CD4-positive, alpha-beta T cell (primary cell): ENCODE measurements at regions not wholly inside any gene's neighbourhood (a gene's known extent, or its start where the extent isn't known, plus 50 kb on each side); places are given as distances from the start of the nearest gene placed in this dataset.

Source experiments
- ATAC-seq: fragments of 200-7000 bp; cut with Tn5 transposase; one replicate; pipeline ENCODE4 v1.10.0; 2022; ENCODE audit warnings: mild to moderate bottlenecking; ENCODE audit not compliant: poor library complexity
- CTCF ChIA-PET: fragments of 350-600 bp; sonication (Branson Sonifier 250); formaldehyde crosslinking; loops from one replicate; lab custom pipeline; 2021; ENCODE audit warnings: antibody characterized with exemption, inconsistent platforms; lab: Charles Lee
- POLR2A ChIA-PET: fragments of 350-600 bp; sonication (Branson Sonifier 250); formaldehyde crosslinking; loops from one replicate; lab custom pipeline; 2021; ENCODE audit warnings: antibody characterized with exemption, inconsistent platforms; lab: Charles Lee
- DNase-seq, 14 experiments: peaks; one replicate each; pipeline ENCODE4 v3.0.0-alpha.2; 2013 to 2020; ENCODE audit warnings: mixed read lengths in 2 of 14
- H3K27ac ChIP-seq, 2 donors: one replicate each; pipeline versions ENCODE4 v1.5.1 to v1.7.0; 2013; ENCODE audit warnings: low read length in 2 of 2, low read depth in 1 of 2, mild to moderate bottlenecking in 1 of 2
- H3K27me3 ChIP-seq, 2 experiments: 1 replicate in 1 of 2; 2 replicates in 1 of 2; pipeline versions ENCODE4 v1.6.1 to v1.7.0; 2013; ENCODE audit warnings: low read length in 2 of 2, control low read depth in 1 of 2, mild to moderate bottlenecking in 1 of 2, moderate library complexity in 1 of 2; ENCODE audit not compliant: insufficient read depth in 2 of 2, control insufficient read depth in 1 of 2
- H3K36me3 ChIP-seq: one replicate; pipeline ENCODE4 v1.6.1; 2013; ENCODE audit warnings: low read length, control low read depth; ENCODE audit not compliant: insufficient read depth
- H3K4me1 ChIP-seq: one replicate; pipeline ENCODE4 v1.6.1; 2013; ENCODE audit warnings: low read length, control low read depth; ENCODE audit not compliant: insufficient read depth
- H3K4me3 ChIP-seq: one replicate; pipeline ENCODE4 v1.5.1; 2013; ENCODE audit warnings: mild to moderate bottlenecking, low read length, moderate library complexity
- H3K9me3 ChIP-seq, 2 experiments: 1 replicate in 1 of 2; 2 replicates in 1 of 2; pipeline versions ENCODE4 v1.6.1 to v1.7.0; 2013; ENCODE audit warnings: low read length in 2 of 2, mild to moderate bottlenecking in 2 of 2, control low read depth in 1 of 2, moderate library complexity in 1 of 2; ENCODE audit not compliant: control insufficient read depth in 1 of 2, insufficient read depth in 1 of 2
- H3K27ac Mint-ChIP-seq: one replicate; pipeline ENCODE4 v1.8.0; 2020; ENCODE audit warnings: mixed read lengths
- H3K27me3 Mint-ChIP-seq: one replicate; pipeline ENCODE4 v1.8.0; 2021; ENCODE audit warnings: mixed read lengths
- H3K36me3 Mint-ChIP-seq: one replicate; pipeline ENCODE4 v1.8.0; 2021; ENCODE audit warnings: low read depth, mixed read lengths
- H3K4me1 Mint-ChIP-seq: one replicate; pipeline ENCODE4 v1.8.0; 2021; ENCODE audit warnings: low read depth, mixed read lengths
- H3K4me3 Mint-ChIP-seq: one replicate; pipeline ENCODE4 v1.8.0; 2020; ENCODE audit warnings: mild to moderate bottlenecking, mixed read lengths
- H3K9me3 Mint-ChIP-seq: one replicate; pipeline ENCODE4 v1.8.0; 2020; ENCODE audit warnings: mixed read lengths
- CTCF ChIP-seq: fragments of 200-600 bp; IDR thresholded peaks from one replicate; pipeline ENCODE4 v1.8.0; 2022; ENCODE audit warnings: antibody characterized with exemption, mild to moderate bottlenecking
- intact Hi-C, 2 experiments: fragments of 100-400 bp; cut with DNase I in 1 of 2; cut with micrococcal nuclease in 1 of 2; formaldehyde crosslinking; loops; one replicate each; pipeline versions ENCODE4 v1.15.1 to v1.9.0; 2023 to 2025; cut with DNase I, micrococcal nuclease

DNA sequence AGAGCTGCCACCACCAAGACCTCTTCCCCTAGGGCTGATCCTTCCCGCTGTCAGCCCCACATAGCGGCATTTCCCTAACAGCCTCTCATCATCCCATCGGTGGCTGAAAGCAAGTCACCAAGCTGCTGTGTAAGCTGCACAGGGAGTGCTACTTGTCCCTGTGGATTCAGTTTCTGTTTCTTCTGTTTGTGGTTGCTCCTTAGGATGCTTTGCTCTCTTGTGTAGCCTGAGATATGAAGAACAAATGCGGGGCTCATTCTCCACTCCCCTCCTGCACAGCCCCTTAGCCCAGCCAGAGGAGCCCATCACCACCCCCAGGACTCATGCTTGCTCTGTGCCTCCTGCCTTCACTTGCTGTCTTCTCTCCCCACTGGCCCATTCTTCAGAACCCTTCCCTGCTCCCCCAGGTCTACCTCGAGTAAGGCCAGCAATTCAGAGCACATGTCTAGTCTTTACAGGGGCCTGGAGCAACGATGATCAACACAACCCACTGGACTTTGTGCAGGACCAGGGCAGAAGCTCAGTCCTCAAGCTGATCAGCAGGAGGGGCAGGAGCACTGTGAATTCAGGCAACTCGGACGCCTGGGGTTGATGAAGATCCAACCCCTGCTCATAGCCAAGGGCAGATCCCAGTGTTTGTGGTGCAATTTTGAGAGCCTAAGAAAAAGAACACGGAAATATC is 82.6 kb upstream of the GALNT2 start:
- Histone ChIP-seq H3K4me3 (no peak overlapping the region), H3K9me3 (no peaks in the 10 kb centered on the region), H3K27ac (no peak overlapping the region), H3K4me1 (no peaks in the 10 kb centered on the region), H3K36me3 (no peaks in the 10 kb centered on the region), H3K27me3 (peaks cover 0 to 3% of the 10 kb centered on the region in 2 experiments)
- ATAC-seq (no peak), DNase-seq (no peak)
- H3K9me3 Mint-ChIP-seq: no peaks in the 10 kb centered on the region
- intact Hi-C loops: no loop called here
- H3K4me3 Mint-ChIP-seq: no peak overlapping the region
- no peak for TF ChIP-seq CTCF
- no peaks in the 10 kb centered on the region for H3K4me1 Mint-ChIP-seq
- CTCF ChIA-PET: no interaction called here
- peaks cover 6% of the 10 kb centered on the region for H3K27me3 Mint-ChIP-seq
- H3K36me3 Mint-ChIP-seq: no peaks in the 10 kb centered on the region
- POLR2A ChIA-PET: no interaction called here
- H3K27ac Mint-ChIP-seq: no peak overlapping the region

GRCh38 chr1:229984992-229985612 is 81.9 kb upstream of the GALNT2 start:
- no peaks in the 10 kb centered on the region for H3K4me1 Mint-ChIP-seq
- no peak overlapping the region for H3K4me3 ChIP-seq
- H3K27me3 ChIP-seq: peaks cover 0 to 3% of the 10 kb centered on the region in 2 experiments
- TF ChIP-seq CTCF: no peak
- no peaks in the 10 kb centered on the region for H3K9me3 Mint-ChIP-seq
- no peak overlapping the region for H3K27ac Mint-ChIP-seq
- H3K36me3 ChIP-seq: no peaks in the 10 kb centered on the region
- CTCF ChIA-PET: no interaction called here
- DNase-seq: no peak
- no peaks in the 10 kb centered on the region for H3K4me1 ChIP-seq
- POLR2A ChIA-PET: no interaction called here
- H3K27ac ChIP-seq: no peak overlapping the region
- no peaks in the 10 kb centered on the region for H3K9me3 ChIP-seq
- intact Hi-C loops: no loop called here
- no peaks in the 10 kb centered on the region for H3K36me3 Mint-ChIP-seq
- ATAC-seq: no peak
- H3K4me3 Mint-ChIP-seq: no peak overlapping the region
- H3K27me3 Mint-ChIP-seq: peaks cover 4% of the 10 kb centered on the region

DNA sequence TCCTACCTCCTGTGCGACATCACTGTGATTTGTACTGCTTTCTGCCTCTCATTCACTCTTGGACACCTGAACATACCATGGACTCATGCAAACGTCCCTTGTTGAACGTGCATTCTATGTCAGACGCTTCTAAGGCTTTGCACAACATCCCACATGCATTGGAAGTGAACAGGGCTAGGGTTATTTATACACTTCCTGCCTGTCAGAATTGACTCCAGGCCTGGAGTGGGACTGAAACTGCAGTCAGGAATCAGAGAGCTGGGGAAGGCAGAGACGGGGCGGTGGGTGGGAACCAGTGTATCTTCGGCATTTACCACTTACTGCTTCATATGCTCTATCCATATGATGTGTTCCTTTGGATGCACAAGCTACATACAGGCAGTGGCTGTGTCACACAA is 81.4 kb upstream of the GALNT2 start:
- Histone ChIP-seq H3K4me1 (no peaks in the 10 kb centered on the region), H3K9me3 (no peaks in the 10 kb centered on the region), H3K27ac (no peak overlapping the region), H3K36me3 (no peaks in the 10 kb centered on the region), H3K4me3 (no peak overlapping the region), H3K27me3 (peaks cover 0 to 3% of the 10 kb centered on the region in 2 experiments)
- POLR2A ChIA-PET: no interaction called here
- intact Hi-C loops: no loop called here
- CTCF ChIA-PET: no interaction called here
- no peak overlapping the region for H3K4me3 Mint-ChIP-seq
- no peak for DNase-seq
- TF ChIP-seq CTCF: no peak
- ATAC-seq: no peak
- H3K36me3 Mint-ChIP-seq: no peaks in the 10 kb centered on the region
- peaks cover 3% of the 10 kb centered on the region for H3K27me3 Mint-ChIP-seq
- no peak overlapping the region for H3K27ac Mint-ChIP-seq
- no peaks in the 10 kb centered on the region for H3K9me3 Mint-ChIP-seq
- H3K4me1 Mint-ChIP-seq: no peaks in the 10 kb centered on the region
